ENCODE measurements at regions not wholly inside any gene's neighbourhood (a gene's known extent, or its start where the extent isn't known, plus 50 kb on each side); places are given as distances from the start of the nearest gene placed in this dataset.

DNA sequence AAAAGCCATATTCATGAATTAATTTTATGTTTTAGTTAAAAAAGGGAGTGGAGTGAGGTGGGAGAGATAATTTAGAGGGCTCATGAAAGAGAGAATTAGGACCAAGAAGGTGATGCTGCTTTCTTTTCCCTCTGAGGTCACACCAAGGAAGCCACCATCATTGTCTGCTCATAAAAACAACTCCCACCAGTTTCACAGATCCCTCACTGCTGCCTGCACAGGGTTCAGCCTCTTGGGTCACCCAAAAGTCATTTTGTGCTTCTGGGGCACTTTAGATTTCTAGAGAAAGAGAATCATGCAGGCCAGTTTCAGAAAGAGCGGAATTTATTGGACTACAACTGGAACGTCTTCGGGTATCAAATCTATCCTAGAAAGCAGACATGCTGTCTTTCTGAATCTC is 241.4 kb upstream of the EOMES start:
- no peak for TF ChIP-seq POLR2AphosphoS5 (IDR thresholded peaks at IDR 0.05)
- TF ChIP-seq, protein P1, sequence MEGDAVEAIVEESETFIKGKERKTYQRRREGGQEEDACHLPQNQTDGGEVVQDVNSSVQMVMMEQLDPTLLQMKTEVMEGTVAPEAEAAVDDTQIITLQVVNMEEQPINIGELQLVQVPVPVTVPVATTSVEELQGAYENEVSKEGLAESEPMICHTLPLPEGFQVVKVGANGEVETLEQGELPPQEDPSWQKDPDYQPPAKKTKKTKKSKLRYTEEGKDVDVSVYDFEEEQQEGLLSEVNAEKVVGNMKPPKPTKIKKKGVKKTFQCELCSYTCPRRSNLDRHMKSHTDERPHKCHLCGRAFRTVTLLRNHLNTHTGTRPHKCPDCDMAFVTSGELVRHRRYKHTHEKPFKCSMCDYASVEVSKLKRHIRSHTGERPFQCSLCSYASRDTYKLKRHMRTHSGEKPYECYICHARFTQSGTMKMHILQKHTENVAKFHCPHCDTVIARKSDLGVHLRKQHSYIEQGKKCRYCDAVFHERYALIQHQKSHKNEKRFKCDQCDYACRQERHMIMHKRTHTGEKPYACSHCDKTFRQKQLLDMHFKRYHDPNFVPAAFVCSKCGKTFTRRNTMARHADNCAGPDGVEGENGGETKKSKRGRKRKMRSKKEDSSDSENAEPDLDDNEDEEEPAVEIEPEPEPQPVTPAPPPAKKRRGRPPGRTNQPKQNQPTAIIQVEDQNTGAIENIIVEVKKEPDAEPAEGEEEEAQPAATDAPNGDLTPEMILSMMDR (IDR thresholded peaks at IDR 0.05 in 8 of 11, conservative IDR thresholded peaks at IDR 0.05 in 3 of 11) = no peak
- TF ChIP-seq POLR2A (IDR thresholded peaks at IDR 0.05) = no peak
